Loucy (cell line): ENCODE measurements at regions not wholly inside any gene's neighbourhood (a gene's known extent, or its start where the extent isn't known, plus 50 kb on each side); places are given as distances from the start of the nearest gene placed in this dataset.

ENCODE experiments used
- H2AFZ ChIP-seq: fragments of 200-600 bp; sonication (generic); 2 replicates; pipeline ENCODE4 v1.6.0; 2016; ENCODE audit warnings: antibody characterized with exemption, mild to moderate bottlenecking, low read length, moderate library complexity
- H3F3A ChIP-seq: fragments of 200-600 bp; 2 replicates; pipeline ENCODE4 v1.6.0; 2016; ENCODE audit warnings: antibody characterized with exemption, low read depth, mild to moderate bottlenecking
- H3K27me3 ChIP-seq: fragments of 200-600 bp; sonication (generic); 2 replicates; pipeline ENCODE4 v1.6.1; 2014; ENCODE audit warnings: low read length, mild to moderate bottlenecking; ENCODE audit not compliant: insufficient read depth, poor library complexity, severe bottlenecking
- H3K36me3 ChIP-seq: fragments of 200-600 bp; sonication (generic); 2 replicates; pipeline ENCODE4 v1.6.1; 2016; ENCODE audit warnings: low read length; ENCODE audit not compliant: insufficient read depth
- H3K4me1 ChIP-seq: fragments of 200-600 bp; sonication (generic); 2 replicates; pipeline ENCODE4 v1.5.1; 2014; ENCODE audit warnings: low read length, mild to moderate bottlenecking; ENCODE audit not compliant: insufficient read depth, poor library complexity, severe bottlenecking
- H3K4me2 ChIP-seq: fragments of 200-600 bp; sonication (generic); 2 replicates; pipeline ENCODE4 v1.6.0; 2014; ENCODE audit warnings: antibody characterized with exemption, low read length, low read depth, mild to moderate bottlenecking; ENCODE audit not compliant: poor library complexity, severe bottlenecking
- H3K4me3 ChIP-seq: fragments of 200-600 bp; sonication (generic); 2 replicates; pipeline ENCODE4 v1.5.1; 2014; ENCODE audit warnings: low read length, mild to moderate bottlenecking, mixed read lengths; ENCODE audit not compliant: poor library complexity, severe bottlenecking
- H3K79me2 ChIP-seq: fragments of 200-600 bp; sonication (generic); 2 replicates; pipeline ENCODE4 v1.6.1; 2014; ENCODE audit warnings: low read length; ENCODE audit not compliant: insufficient read depth
- H3K9ac ChIP-seq: fragments of 200-600 bp; sonication (generic); 2 replicates; pipeline ENCODE4 v1.6.0; 2014; ENCODE audit warnings: mild to moderate bottlenecking, low read depth, low read length, moderate library complexity; ENCODE audit not compliant: poor library complexity, severe bottlenecking
- H3K9me2 ChIP-seq: fragments of 200-600 bp; sonication (generic); replicated peaks from 2 replicates; pipeline ENCODE4 v1.6.1; 2016; ENCODE audit warnings: low read depth, low read length, mixed read lengths
- H3K9me3 ChIP-seq: fragments of 200-600 bp; sonication (generic); 2 replicates; pipeline ENCODE4 v1.6.1; 2014; ENCODE audit warnings: mild to moderate bottlenecking, antibody characterized with exemption, low read length, low read depth; ENCODE audit not compliant: insufficient read depth
- H4K20me1 ChIP-seq: fragments of 200-600 bp; sonication (generic); 2 replicates; pipeline ENCODE4 v1.6.0; 2014; ENCODE audit warnings: antibody characterized with exemption, low read length, mild to moderate bottlenecking; ENCODE audit not compliant: insufficient read depth, poor library complexity, severe bottlenecking
- EZH2phosphoT487 ChIP-seq: fragments of 200-600 bp; IDR thresholded peaks from 2 replicates; pipeline ENCODE4 v1.6.1; 2018; ENCODE audit warnings: antibody characterized with exemption, mild to moderate bottlenecking, moderate library complexity, borderline replicate concordance
- TF ChIP-seq, protein P1 (sequence below): fragments of 200-600 bp; sonication (generic); conservative IDR thresholded peaks from 2 replicates; pipeline ENCODE4 v1.5.1; 2014; ENCODE audit warnings: mild to moderate bottlenecking, antibody characterized with exemption, low read length

DNA sequence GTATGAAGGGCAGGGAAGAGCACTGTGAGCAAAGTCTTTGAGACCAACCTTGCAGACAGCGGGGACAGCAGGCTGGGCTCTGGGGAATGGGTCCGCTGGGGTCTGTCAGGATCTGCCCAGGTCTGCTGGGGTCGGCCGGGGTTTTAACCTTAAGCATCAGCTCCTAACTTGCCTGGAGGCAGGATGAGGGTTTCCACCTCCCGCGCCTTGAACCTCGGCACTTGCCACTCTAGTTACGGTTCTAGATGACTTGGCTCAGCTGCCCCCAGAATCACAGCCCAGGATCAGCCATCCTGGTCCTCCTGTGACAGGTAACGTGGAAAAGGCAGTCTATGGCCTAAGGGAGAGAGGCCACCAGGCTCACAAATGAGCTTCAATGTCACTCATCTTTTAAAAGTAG is 50.4 kb upstream of the CACUL1 start:
- Histone ChIP-seq H3K9me3 (no peaks in the 10 kb centered on the region), H3K36me3 (no peaks in the 10 kb centered on the region), H3K27me3 (no peaks in the 10 kb centered on the region), H2AFZ (no peak overlapping the region), H3K9ac (no peak overlapping the region), H3F3A (no peaks in the 10 kb centered on the region), H3K4me3 (no peak overlapping the region), H3K79me2 (no peaks in the 10 kb centered on the region), H3K9me2 (no peaks in the 10 kb centered on the region), H4K20me1 (no peaks in the 10 kb centered on the region), H3K4me2 (no peak overlapping the region), H3K4me1 (no peaks in the 10 kb centered on the region)
- TF ChIP-seq, protein P1, sequence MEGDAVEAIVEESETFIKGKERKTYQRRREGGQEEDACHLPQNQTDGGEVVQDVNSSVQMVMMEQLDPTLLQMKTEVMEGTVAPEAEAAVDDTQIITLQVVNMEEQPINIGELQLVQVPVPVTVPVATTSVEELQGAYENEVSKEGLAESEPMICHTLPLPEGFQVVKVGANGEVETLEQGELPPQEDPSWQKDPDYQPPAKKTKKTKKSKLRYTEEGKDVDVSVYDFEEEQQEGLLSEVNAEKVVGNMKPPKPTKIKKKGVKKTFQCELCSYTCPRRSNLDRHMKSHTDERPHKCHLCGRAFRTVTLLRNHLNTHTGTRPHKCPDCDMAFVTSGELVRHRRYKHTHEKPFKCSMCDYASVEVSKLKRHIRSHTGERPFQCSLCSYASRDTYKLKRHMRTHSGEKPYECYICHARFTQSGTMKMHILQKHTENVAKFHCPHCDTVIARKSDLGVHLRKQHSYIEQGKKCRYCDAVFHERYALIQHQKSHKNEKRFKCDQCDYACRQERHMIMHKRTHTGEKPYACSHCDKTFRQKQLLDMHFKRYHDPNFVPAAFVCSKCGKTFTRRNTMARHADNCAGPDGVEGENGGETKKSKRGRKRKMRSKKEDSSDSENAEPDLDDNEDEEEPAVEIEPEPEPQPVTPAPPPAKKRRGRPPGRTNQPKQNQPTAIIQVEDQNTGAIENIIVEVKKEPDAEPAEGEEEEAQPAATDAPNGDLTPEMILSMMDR: no peak
- no peak for TF ChIP-seq EZH2phosphoT487

DNA sequence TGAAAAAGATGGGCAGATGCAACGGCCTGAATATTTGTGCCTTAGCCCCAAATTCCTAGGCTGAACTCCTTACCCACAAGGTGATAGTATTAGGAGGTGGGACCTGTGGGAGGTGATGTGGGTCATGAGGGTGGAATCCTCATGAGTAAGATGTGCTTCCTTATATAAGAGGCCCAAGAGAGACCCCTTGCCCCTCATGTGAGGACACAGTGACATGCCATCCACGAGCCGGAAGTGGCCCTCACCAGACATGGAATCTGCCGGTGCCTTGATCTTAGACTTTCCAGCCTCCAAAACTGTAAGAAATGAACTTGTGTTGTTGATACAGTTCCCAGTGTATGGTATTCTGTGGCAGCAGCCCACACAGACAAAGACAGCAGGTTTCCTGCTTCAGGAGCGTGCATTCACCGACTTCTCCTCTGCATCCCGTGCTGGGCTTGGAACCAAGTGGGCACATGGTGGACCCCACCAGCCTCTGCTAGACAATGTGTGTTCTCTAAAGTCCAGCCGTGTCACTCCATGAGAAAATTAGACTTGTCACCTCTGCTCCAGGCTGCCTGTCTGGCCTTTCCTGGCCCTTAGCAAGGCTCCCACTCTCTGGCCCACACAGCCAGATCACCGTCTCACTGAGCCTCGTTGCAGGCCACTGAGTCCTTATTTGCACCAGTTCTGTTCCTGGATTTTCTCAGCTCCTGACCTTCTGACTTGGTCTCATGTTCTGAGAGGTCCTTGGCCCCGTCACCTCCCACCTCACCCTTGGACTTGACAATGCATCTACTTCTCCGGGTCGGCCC is 52.9 kb upstream of the CACUL1 start:
- Histone ChIP-seq H4K20me1 (no peaks in the 10 kb centered on the region), H3K9me2 (no peaks in the 10 kb centered on the region), H3K36me3 (no peaks in the 10 kb centered on the region), H3F3A (no peaks in the 10 kb centered on the region), H3K79me2 (no peaks in the 10 kb centered on the region), H3K9me3 (no peaks in the 10 kb centered on the region), H2AFZ (no peak overlapping the region), H3K4me2 (no peak overlapping the region), H3K4me3 (no peak overlapping the region), H3K27me3 (no peaks in the 10 kb centered on the region), H3K4me1 (no peaks in the 10 kb centered on the region), H3K9ac (no peak overlapping the region)
- TF ChIP-seq, protein P1: no peak
- TF ChIP-seq EZH2phosphoT487: no peak

DNA sequence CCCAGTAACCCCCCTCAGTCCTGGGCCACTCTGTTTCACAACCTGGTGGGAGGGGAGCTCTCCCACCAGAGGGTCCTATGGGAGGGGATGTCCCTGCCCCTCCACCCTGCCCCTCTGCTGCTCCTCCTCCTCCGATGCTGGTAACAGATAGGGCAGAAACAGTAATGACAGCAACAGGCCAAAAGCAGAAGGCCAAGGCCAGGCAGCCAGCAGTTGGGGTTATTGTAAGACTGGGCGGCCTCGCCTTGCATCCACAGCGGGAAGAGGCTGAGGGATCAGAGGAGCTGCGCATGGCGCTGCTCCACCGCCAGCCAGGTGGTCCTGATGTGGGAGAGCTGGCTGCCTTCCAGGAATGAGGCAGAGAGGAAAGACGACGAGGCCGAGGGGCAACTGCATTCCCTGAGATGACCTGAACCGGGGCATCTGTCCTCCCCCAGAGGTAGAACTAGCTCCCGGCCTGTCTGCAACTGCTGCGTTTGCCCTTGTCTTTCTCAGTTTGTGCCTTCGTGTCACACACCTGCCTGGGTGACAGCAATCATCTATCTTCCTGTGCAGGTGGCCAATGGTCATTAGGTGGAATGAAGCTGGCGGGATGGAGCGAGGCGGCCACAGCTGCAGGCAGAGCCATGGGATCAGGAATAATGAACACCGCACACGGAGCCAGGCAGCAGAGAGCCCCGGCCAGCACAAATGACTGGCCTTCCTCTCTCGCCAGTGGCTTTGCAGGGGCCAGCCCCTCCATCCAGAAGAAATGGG is 54.0 kb upstream of the CACUL1 start:
- no peaks in the 10 kb centered on the region for H3K9me2 ChIP-seq
- H4K20me1 ChIP-seq: no peaks in the 10 kb centered on the region
- H3K79me2 ChIP-seq: no peaks in the 10 kb centered on the region
- H3K4me1 ChIP-seq: no peaks in the 10 kb centered on the region
- no peak overlapping the region for H3K4me3 ChIP-seq
- no peak overlapping the region for H3K9ac ChIP-seq
- no peaks in the 10 kb centered on the region for H3K27me3 ChIP-seq
- no peak overlapping the region for H3K4me2 ChIP-seq
- no peaks in the 10 kb centered on the region for H3K36me3 ChIP-seq
- no peaks in the 10 kb centered on the region for H3F3A ChIP-seq
- H3K9me3 ChIP-seq: no peaks in the 10 kb centered on the region
- no peak overlapping the region for H2AFZ ChIP-seq
- no peak for TF ChIP-seq EZH2phosphoT487
